HG03139 (cell line): ENCODE measurements at regions not wholly inside any gene's neighbourhood (a gene's known extent, or its start where the extent isn't known, plus 50 kb on each side); places are given as distances from the start of the nearest gene placed in this dataset.

Source experiments
- ATAC-seq: cut with Tn5 transposase; IDR thresholded peaks from one replicate; pipeline ENCODE4 v1.9.1; 2021; ENCODE audit not compliant: unreplicated experiment

DNA sequence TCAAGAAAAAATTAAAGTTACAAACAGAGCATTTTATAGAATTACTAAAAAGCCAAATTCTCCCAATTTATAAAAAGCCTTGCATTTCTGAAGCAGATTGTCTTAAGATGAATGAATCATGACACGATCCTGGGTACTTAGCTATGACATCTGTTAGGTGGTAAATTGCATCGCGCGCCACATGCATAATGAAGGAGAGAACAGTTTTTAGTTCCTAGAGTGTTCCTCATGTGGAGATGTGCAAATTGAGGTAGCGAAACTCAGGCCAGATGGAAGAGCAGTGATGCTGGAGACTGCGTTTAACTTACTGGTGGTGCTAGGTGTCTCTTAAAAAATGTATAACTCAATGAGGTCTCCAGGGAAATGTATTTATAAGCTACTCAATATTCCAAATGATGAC lies 516.1 kb downstream of the EFNA5 start:
- no peak for ATAC-seq

DNA sequence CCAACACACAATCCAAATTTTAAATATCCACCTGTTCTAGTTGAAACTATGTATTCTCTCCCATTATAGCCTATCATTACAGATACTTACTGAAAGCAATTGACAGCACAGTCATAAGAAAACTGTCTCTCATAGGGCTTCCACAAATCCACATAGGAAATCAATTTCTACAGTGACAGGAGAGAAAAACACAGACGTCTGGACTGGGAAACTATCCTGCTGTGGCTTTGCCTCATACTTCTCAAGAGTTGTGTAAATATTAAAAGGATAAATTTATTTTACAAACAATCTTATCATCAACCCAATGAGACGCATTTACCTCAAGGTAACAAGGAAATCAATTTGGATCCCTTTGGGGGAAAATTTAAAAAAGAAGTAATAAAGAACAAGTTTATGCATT lies 517.5 kb downstream of the EFNA5 start:
- ATAC-seq, result no peak

DNA sequence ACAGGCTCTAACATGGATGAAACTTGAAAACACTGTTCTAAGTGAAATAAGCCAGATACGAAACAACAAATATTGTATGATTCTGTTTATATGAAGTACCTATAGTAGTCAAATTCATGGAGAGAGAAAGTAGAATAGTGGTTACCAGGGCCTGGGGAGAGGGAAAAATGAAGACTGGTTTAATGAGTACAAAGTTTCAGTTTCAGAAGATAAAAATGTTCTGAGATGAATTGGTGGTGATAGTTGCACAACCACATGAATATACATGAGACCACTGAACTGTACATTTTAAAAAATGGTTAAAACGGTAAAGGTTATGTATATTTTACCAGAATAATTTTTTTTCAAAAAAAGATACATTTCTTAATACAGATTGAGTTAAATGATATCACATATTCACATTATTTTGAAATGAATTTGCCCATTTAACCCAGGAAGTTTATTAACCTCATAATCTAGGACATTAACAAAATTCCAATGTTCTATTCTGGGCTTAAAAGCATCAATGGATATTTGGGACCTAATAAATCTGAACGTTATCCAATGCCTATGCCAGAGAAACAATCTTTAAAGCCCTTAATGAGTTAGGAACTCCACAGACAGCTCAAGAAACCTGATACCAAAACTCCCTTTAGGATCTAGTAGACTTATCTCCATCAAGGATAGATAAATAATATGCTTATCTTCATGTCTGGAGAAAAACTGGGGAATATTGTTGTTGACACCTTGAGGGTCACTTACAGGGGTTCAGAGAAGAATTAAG lies 521.3 kb downstream of the EFNA5 start:
- ATAC-seq, result peak; percentile 96

DNA sequence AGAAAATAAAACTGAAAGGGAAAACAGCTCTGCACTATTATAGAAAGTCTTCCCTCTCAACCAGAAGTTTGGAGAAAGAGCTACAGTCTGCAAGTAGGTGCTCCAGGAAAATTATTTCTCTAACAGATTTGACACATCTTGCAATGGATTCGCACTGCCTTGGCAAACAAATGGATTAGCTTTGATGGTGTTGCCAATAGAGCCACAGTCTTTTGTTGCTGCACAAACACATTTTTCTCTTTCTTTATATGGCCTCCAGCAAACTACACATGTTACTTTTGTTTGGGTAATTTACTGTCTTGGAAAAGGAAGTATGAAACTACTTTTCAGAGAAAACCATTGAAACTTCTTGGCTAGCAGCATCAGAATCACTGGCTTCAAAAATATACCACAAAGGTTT lies 523.1 kb downstream of the EFNA5 start:
- no peak for ATAC-seq

DNA sequence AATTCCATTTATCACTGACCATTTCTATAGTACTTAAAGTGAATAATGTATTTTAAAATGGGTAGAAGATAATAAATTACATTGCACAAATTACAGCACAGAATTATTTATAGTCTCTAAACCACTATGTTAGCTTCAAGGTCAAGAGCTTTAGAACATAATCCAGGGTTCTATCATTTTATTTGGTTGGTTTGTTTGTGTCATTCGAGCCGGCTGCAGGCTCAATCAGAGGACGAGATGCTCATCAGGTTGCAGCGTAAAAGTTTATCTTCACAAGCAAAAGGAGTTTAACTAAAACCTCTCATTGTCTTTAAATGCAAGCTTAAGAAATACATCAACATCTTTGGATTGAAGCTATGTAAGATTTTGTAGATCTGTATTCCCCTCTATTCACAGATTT lies 523.8 kb downstream of the EFNA5 start:
- ATAC-seq, result no peak

DNA sequence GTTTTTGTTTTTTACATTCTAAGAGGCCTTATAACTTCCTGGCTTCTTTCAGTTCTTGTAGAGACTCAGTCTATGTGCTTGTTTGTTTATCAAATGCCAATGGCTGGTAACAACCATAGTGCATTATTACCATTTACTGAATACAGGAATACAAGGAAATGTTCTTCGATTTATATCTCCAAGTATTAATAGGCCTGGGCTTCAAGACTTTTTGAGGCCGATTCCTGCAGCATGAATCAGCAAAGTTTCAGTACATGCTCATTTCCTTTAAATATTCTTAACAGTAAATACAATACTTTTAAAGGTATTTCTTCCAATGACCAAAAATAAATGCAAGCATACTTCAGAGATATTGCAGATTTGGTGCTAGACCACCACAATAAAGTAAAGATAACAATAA lies 535.3 kb downstream of the EFNA5 start:
- ATAC-seq, result no peak

DNA sequence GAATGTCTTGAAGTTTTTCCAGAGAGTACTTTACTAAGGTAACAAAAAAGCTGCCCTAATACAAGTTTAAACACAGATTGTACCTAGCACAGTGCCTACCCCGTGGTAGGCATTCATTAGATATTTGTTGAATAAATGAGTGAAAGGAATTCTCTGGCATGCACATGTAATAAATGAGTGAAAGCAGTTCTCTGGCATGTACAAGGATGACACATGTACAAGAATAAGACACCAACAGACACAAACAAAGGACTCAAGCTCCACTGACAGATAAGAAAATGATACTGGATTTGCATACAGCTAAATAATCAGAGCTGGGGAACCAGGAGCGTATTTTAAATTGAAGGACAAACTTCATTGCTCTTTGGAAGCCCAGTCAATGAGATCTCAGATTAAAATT lies 535.8 kb downstream of the EFNA5 start:
- ATAC-seq, result no peak

DNA sequence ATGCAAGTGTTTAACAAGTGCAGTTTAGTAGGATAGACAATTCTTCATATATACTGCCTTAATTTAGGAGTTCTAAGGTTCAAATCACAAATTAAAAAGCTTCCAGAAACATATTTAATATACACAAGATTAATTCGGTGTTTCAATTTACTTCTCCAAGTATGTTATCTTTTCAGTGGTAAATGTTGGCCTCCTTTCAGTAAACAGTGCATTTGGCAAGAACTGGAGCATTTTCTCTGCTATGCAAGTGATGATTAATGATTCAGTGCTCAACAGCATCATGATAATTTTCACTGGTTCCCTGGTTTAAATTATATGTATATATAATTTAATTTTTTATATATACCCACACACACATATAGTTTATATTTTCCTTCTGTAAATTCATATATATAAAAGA lies 541.7 kb downstream of the EFNA5 start:
- no peak for ATAC-seq

DNA sequence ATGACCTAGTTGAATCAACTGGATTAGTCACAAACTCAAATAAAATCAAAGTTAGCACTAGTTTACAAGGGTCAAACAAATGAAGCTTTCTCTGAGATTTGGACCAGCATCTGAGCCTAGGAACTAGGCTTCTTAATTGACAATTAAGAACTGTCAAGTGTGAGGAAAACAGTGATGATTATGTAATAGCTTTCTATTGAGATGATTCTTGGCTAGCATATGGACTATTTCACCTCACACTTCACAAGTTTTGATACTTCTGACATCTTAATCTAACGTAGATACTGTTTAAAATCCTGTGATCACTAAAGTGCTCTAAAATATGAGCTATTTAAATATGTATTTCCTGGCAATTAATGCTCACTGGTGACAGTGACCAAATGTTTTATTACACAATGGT lies 542.9 kb downstream of the EFNA5 start:
- ATAC-seq, result no peak

DNA sequence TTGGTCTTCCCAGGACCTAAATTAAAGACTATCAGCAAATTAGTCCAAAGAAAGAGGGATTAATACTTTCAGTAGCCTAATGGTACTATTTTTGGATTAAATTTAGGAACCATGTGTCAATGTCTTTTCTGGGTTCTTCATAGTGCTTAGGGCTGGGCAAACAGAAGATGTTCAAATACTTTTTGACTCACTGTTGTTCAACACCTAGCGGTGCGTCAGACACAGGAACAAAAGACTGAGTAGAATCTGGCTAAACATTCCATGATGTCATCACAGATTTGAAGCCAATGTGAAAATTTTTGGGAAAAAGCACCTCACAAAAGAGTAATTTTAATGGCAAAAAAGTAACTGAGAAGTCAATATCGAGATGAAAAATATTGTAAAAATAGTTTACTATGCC lies 544.4 kb downstream of the EFNA5 start:
- ATAC-seq, result no peak

DNA sequence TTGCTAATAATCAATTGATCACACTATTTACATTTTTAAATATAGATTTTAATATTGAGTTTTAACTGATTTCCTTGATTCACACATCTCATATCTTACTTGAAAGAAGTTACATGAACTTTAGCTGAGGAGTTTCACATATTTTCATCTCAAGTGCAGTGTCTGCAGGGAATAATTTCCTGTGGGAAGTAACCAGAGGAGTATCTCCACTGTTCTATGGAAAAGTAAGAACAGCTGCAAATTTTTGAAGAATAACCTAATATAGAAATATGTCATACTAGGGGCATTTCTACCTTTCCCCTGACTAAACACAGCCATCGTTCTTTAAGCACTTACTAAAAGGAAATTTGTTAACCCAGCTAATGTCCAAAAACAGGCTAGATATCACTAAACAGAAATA lies 546.4 kb downstream of the EFNA5 start:
- ATAC-seq, result no peak

DNA sequence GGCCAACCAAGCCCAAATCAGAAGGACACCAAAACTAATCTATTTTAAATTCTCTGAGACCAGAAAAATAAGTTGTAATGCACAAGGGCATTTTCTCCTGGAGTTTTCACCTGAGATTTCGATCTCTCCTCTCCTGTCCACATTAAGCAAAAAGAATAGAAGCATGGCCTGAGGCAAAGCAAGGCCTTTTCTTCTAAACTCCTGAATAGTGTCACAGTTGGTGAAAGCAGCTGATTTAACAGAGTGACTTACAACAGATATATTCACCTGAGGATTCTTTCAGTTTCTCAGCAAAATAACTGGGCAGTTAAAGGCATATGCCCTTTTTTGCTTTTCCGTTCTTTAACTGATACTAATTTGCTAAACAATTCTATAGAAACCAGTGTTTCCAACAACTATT lies 547.7 kb downstream of the EFNA5 start:
- no peak for ATAC-seq

DNA sequence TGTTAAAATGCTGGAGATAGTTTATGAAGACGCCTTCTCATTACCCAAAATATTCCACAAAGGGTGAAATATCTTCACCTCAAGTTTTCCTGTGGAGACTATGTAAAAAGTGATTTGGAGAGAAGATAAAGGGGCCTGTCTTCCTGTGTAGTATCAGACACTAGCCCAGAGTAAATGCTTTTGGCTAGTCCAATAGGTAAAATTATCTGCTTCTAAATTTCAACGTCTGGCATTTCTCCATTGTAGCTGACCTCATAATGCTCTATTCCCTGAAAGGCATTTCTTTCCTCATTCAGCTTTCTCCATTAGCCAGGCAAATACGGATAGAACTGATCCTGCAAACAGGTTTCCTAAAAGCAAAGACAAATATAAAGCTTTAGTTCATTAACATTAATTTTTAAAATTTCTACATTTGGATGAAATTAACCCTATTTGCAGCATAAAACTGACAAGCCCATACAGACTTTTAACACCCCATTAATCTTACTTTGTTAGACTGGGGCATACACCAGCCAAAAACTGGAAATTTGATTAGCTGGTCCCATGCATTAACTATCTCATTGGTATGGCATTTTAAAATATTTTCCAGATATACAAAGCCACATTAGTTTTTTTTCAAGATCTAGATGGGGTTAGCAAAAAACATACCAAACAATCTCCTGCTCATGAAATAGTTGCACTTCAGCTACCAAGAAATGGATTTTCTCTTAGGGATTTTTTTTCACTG lies 548.8 kb downstream of the EFNA5 start:
- ATAC-seq, result no peak

DNA sequence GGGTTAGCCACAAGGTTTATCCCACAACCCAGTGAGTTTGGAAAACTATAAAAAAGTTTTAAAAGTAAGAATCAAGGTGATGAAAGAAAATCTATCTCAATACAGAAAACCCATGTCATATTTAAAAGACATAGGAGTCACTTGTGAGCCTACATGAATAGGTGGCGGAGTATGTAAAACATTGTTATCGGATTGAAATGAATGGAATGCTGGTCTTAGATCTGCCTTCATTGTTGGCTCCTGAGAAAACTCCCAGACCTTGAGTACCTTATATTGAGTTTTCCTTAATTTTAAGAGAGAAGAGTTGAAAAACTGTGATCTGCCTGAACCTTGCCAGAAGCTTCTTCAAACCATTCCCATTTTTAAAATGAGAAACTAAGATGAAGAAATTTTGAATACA lies 551.1 kb downstream of the EFNA5 start:
- no peak for ATAC-seq

DNA sequence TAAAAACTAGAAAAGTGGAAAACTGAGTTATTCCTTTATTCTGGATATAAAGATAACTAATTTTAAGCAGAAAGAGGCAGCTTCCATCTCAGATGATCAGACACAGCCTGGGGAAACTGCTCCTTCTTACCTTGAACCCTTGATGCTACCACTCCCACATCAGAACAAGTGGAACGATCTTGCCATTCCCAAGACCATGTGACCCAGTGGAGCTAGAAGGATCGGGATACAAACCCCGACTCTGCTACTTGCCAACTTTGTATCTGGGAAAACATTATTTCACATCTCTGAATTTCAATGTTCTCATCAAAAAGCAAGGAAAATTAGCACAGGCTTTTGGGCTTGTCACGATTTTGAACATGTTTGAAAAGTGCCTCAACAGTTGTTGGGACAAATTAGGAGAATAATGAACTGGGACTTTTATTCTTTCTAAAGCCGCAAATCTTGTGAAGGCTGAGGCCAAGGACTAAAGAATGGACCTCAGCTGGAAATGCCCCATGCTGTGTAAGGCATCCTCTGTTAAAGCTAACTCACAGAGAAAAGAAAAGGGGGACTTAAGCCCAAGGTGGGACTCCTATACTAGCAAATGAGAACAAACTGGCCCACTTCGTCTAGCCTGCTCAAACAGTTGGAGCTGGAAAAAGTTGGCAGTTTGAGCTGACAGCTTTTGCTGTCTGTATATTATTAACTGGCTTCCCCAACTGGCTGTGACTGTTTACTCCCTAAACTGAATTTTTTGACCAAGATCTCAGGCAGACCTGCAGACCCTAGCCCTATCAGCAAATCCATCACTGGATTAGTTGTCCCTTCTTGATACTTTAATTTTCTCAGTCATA lies 552.3 kb downstream of the EFNA5 start:
- ATAC-seq, result no peak

DNA sequence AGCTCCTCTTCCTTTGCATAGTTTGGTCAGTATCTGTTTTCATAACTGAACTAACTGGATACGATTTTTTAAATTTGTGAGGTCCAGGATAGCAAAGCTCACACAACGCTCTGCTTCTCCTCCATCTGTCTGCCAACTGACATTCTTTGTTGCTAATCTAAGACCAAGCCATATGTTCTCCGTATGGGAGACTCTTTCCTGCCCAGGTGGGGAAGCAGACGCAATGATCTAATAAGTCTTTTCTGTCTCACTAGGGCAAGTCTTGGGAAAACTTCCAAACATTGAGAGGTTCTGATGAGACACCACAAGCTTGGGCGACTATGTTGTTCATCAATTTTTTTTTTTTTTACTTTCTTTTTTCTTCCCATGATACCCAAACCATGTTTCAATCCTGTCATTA lies 558.5 kb downstream of the EFNA5 start:
- no peak for ATAC-seq

DNA sequence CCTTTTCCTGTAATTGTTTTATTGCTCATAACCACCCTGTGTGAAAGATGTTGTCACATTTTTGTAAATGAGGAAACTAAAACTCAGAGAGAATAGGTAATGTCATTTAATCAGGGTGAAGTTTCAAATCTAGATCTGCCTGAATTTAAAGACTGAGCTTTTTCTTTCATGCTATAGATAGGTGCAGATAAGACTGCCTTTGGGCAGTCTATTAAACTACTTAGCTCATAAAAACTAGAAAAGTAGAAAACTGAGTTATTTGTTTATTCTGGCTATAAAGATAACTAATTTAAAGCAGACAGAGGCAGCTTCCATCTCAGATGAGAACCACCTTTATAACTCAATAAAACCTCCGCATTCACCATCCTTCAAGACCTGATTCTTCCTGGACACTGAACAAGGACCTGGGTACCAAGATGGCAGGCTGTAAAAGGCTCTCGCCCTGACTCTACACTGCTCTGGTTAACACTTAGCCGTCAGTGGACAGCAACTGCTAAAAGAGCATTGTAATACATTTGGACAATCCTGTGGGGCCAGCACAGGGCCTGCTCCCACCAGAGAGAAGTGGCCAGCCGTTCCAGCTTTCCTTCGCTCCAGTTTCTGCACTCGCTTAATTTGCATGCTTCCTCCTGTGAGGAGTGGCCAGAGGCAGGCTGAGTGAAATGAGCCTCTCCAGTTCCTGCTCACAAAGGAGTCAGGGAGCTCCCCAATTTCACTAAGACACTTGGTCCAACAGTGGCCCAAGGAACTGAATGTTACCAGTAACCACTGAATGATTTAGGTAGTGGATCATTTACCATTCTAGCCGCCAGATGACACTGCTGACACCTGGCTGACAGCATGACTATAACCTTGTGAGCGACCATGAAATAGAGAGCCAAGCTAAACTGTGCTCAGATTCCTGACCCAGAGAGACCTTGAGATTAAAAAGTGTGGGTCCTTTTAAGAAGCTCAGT lies 566.4 kb downstream of the EFNA5 start:
- ATAC-seq, result peak; percentile 81

DNA sequence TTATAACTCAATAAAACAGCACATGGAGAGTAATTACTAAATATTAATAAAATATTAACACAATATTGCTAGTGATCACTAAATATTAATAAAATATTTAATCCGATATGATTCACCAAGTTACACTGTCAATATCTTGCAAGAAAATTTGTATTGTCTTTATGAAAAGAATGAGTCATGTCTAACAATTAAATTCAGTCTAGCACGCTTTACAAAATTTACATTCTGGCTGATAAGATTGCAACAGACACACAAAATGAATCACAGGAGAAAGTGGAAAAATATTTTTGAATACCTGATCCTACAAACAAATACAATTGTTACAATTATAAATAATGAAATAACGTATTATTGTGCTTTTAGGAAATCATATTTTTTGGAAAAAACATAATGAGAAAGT lies 567.2 kb downstream of the EFNA5 start:
- no peak for ATAC-seq

DNA sequence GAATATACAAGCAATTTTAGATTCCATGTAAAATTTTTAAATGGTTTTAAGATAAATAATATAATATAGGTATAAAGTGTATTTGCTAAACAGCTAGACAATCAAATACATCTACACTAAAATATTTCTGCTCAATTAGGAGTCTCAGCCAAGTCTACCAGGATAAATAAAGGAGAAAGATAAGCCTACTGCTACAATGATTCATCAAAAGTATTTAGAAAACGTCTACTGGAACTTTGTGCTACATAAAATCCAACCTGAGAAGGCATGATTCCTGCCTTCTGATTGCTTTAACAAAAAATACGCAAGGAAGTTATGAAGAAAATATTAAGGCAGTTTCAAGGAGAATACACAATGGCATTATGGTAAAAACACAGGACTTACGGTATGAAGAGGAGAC lies 570.6 kb downstream of the EFNA5 start:
- ATAC-seq, result no peak

DNA sequence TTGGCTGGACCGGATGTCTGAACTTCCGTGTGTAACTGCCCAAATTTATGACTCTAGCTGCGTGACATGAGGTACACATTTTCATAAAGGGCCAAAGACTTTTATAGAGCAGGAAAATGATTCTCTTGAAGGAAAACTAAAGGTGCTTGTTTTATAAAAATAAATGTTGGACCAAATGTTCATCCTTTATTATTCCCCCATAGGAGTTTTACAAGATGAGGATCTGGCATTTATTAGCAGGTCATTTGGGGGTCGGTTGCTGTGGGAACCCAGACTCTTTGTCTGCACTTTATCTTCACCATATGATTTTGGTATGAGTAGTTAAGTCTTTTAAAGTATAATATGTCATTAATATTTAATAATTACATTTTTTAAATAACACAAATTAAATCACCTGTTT lies 571.2 kb downstream of the EFNA5 start:
- no peak for ATAC-seq

DNA sequence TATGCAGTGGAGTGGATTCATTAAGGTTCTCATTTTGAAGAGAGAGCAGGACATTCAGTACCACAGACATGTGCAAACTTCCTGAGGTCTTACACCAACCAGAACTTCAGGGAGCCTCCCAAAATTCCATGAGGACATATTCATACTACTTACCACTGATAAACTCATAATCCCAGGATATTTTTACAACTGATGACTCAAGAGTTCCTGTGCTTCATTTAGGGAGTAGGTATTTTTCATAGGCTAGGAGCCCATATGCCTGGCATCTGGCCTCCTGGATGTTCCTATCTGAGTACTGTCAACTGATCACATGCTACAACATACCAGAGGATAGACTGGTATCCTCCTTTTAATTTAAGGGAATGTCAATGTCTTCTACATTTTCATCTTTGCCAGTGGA lies 578.0 kb downstream of the EFNA5 start:
- ATAC-seq, result no peak
